ENCODE measurements at regions not wholly inside any gene's neighbourhood (a gene's known extent, or its start where the extent isn't known, plus 50 kb on each side); places are given as distances from the start of the nearest gene placed in this dataset.

- H3K27ac ChIP-seq (ENCODE audit: low read depth, low read length), result no peak overlapping the region
- H3K27ac Mint-ChIP-seq, result no peak overlapping the region
- H3K36me3 ChIP-seq (ENCODE audit: control insufficient read depth, insufficient read depth, low read length), result no peaks in the 10 kb centered on the region
- H3K9me3 ChIP-seq (ENCODE audit: control insufficient read depth, low read length), result no peaks in the 10 kb centered on the region
- H3K36me3 Mint-ChIP-seq (ENCODE audit: low read depth), result no peaks in the 10 kb centered on the region
- H3K9ac ChIP-seq (ENCODE audit: extremely low read depth, low read length, poor library complexity, severe bottlenecking), result no peak overlapping the region
- H3K4me1 Mint-ChIP-seq, result no peaks in the 10 kb centered on the region
- peaks cover 11% of the 10 kb centered on the region for H3K9me3 Mint-ChIP-seq
- no peaks in the 10 kb centered on the region for H3K27me3 Mint-ChIP-seq (ENCODE audit: insufficient read depth)
- H3K4me3 Mint-ChIP-seq, result no peak overlapping the region
- no peaks in the 10 kb centered on the region for H3K4me1 ChIP-seq (ENCODE audit: control insufficient read depth, insufficient read depth, low read length)
- no peak overlapping the region for H3K4me3 ChIP-seq (ENCODE audit: low read length)
- TF ChIP-seq CTCF (conservative IDR thresholded peaks at IDR 0.05), result no peak
- DNase-seq, result no peak
- 55% methylated on average over 1 of the region's 1 CpG; no CpG with 5 or more reads in 1 of the 2 experiments for whole genome bisulfite sequencing, 2 experiments (ENCODE audit: insufficient coverage in 1 of 2, insufficient read length in 1 of 2)
- H3K27me3 ChIP-seq (ENCODE audit: control insufficient read depth, insufficient read depth, low read length, poor library complexity, severe bottlenecking), result no peaks in the 10 kb centered on the region
These were observed 353.0 kb upstream of the RORA start for GRCh38 chr15:61582092-61582491.

GRCh38 chr15:61575597-61575996, 346.5 kb upstream of the RORA start:
- Mint-ChIP-seq H3K4me3 (no peak overlapping the region), H3K36me3 (ENCODE audit: low read depth) (no peaks in the 10 kb centered on the region), H3K4me1 (no peaks in the 10 kb centered on the region), H3K27ac (no peak overlapping the region), H3K27me3 (ENCODE audit: insufficient read depth) (no peaks in the 10 kb centered on the region), H3K9me3 (peaks cover 8% of the 10 kb centered on the region)
- Histone ChIP-seq H3K27ac (ENCODE audit: low read depth, low read length) (no peak overlapping the region), H3K4me3 (ENCODE audit: low read length) (no peak overlapping the region), H3K27me3 (ENCODE audit: control insufficient read depth, insufficient read depth, low read length, poor library complexity, severe bottlenecking) (no peaks in the 10 kb centered on the region), H3K4me1 (ENCODE audit: control insufficient read depth, insufficient read depth, low read length) (no peaks in the 10 kb centered on the region), H3K9me3 (ENCODE audit: control insufficient read depth, low read length) (no peaks in the 10 kb centered on the region), H3K9ac (ENCODE audit: extremely low read depth, low read length, poor library complexity, severe bottlenecking) (no peak overlapping the region), H3K36me3 (ENCODE audit: control insufficient read depth, insufficient read depth, low read length) (no peaks in the 10 kb centered on the region)
- TF ChIP-seq CTCF (conservative IDR thresholded peaks at IDR 0.05), result no peak
- WGBS, 2 experiments (ENCODE audit: insufficient coverage in 1 of 2, insufficient read length in 1 of 2), result 79% methylated on average over 1 of the region's 1 CpG; no CpG with 5 or more reads in 1 of the 2 experiments
- DNase-seq, result no peak

GRCh38 chr15:61571026-61571425, 341.9 kb upstream of the RORA start:
- Histone ChIP-seq H3K27ac (ENCODE audit: low read depth, low read length) (no peak overlapping the region), H3K27me3 (ENCODE audit: control insufficient read depth, insufficient read depth, low read length, poor library complexity, severe bottlenecking) (no peaks in the 10 kb centered on the region), H3K9me3 (ENCODE audit: control insufficient read depth, low read length) (no peaks in the 10 kb centered on the region), H3K4me3 (ENCODE audit: low read length) (no peak overlapping the region), H3K36me3 (ENCODE audit: control insufficient read depth, insufficient read depth, low read length) (no peaks in the 10 kb centered on the region), H3K4me1 (ENCODE audit: control insufficient read depth, insufficient read depth, low read length) (no peaks in the 10 kb centered on the region), H3K9ac (ENCODE audit: extremely low read depth, low read length, poor library complexity, severe bottlenecking) (no peak overlapping the region)
- peaks cover 1% of the 10 kb centered on the region for H3K9me3 Mint-ChIP-seq
- no peak for TF ChIP-seq CTCF (conservative IDR thresholded peaks at IDR 0.05)
- H3K27me3 Mint-ChIP-seq (ENCODE audit: insufficient read depth), result no peaks in the 10 kb centered on the region
- 83 to 100% methylated on average over 1 of the region's 1 CpG for WGBS, 2 experiments (ENCODE audit: insufficient coverage in 1 of 2, insufficient read length in 1 of 2)
- H3K4me3 Mint-ChIP-seq, result no peak overlapping the region
- DNase-seq, result no peak
- H3K36me3 Mint-ChIP-seq (ENCODE audit: low read depth), result no peaks in the 10 kb centered on the region
- H3K4me1 Mint-ChIP-seq, result no peaks in the 10 kb centered on the region
- no peak overlapping the region for H3K27ac Mint-ChIP-seq

Data from endodermal cell (in vitro differentiated cells).